GM21423 (cell line): ENCODE measurements at regions not wholly inside any gene's neighbourhood (a gene's known extent, or its start where the extent isn't known, plus 50 kb on each side); places are given as distances from the start of the nearest gene placed in this dataset.
"Not testable (repeated sequence)": the region's sequence is repeated elsewhere in the genome, so short reads cannot be mapped to it uniquely, and the experiment has no call there.

ENCODE experiments used
- ATAC-seq: cut with Tn5 transposase; IDR thresholded peaks from one replicate; pipeline ENCODE4 v1.9.1; 2021; ENCODE audit warnings: mild to moderate bottlenecking, moderate library complexity; ENCODE audit not compliant: unreplicated experiment

GRCh38 chr16:17566656-17567450 is 96.1 kb upstream of the XYLT1 start:
- no peak for ATAC-seq

GRCh38 chr16:17566075-17566474 is 95.3 kb upstream of the XYLT1 start:
- no peak for ATAC-seq

GRCh38 chr16:17565605-17566004 is 94.8 kb upstream of the XYLT1 start:
- ATAC-seq, result no peak

- ATAC-seq, result no peak
Measured at GRCh38 chr16:17564856-17565255, 94.1 kb upstream of the XYLT1 start.

GRCh38 chr16:17563323-17564091 is 92.7 kb upstream of the XYLT1 start:
- ATAC-seq, result no peak

GRCh38 chr16:17561056-17561455 is 90.3 kb upstream of the XYLT1 start:
- no peak for ATAC-seq

GRCh38 chr16:17560548-17560947 is 89.8 kb upstream of the XYLT1 start:
- ATAC-seq, result no peak

- no peak for ATAC-seq
Measured at GRCh38 chr16:17559394-17559793, 88.6 kb upstream of the XYLT1 start.

- ATAC-seq, result no peak
Measured at GRCh38 chr16:17557949-17558348, 87.2 kb upstream of the XYLT1 start.

- ATAC-seq, result no peak
Measured at GRCh38 chr16:17557480-17557879, 86.7 kb upstream of the XYLT1 start.

- ATAC-seq, result no peak
Measured at GRCh38 chr16:17556276-17557052, 85.7 kb upstream of the XYLT1 start.

GRCh38 chr16:17555176-17555575 is 84.4 kb upstream of the XYLT1 start:
- no peak for ATAC-seq

GRCh38 chr16:17552351-17552750 is 81.6 kb upstream of the XYLT1 start:
- no peak for ATAC-seq

GRCh38 chr16:17551682-17552081 is 80.9 kb upstream of the XYLT1 start:
- ATAC-seq, result not testable (repeated sequence)

- no peak for ATAC-seq
Measured at GRCh38 chr16:17548825-17549224, 78.1 kb upstream of the XYLT1 start.

- no peak for ATAC-seq
Measured at GRCh38 chr16:17544785-17545184, 74.0 kb upstream of the XYLT1 start.

GRCh38 chr16:17544304-17544703 is 73.5 kb upstream of the XYLT1 start:
- ATAC-seq, result no peak

- ATAC-seq, result no peak
Measured at GRCh38 chr16:17543073-17543472, 72.3 kb upstream of the XYLT1 start.

- no peak for ATAC-seq
Measured at GRCh38 chr16:17541324-17541723, 70.6 kb upstream of the XYLT1 start.

GRCh38 chr16:17538927-17539326 is 68.2 kb upstream of the XYLT1 start:
- ATAC-seq, result no peak

- ATAC-seq, result no peak
Measured at GRCh38 chr16:17532338-17532995, 61.7 kb upstream of the XYLT1 start.
